Transverse colon (tissue), 4 donors: ENCODE measurements at regions not wholly inside any gene's neighbourhood (a gene's known extent, or its start where the extent isn't known, plus 50 kb on each side); places are given as distances from the start of the nearest gene placed in this dataset.

Source experiments
- DNase-seq: peaks from one replicate; pipeline ENCODE4 v3.0.0-alpha.2; 2019
- H3K27ac ChIP-seq, 4 donors: fragments of 200-600 bp; sonication (generic); 2 replicates each; pipeline ENCODE4 v1.5.1; 2016 to 2018; ENCODE audit warnings: inconsistent platforms in 4 of 4
- H3K27me3 ChIP-seq: fragments of 200-600 bp; sonication (generic); 2 replicates; pipeline ENCODE4 v1.5.1; 2017; ENCODE audit warnings: inconsistent platforms
- H3K36me3 ChIP-seq, 4 donors: fragments of 200-600 bp; sonication (generic); 2 replicates each; pipeline ENCODE4 v1.5.1; 2017 to 2019; ENCODE audit warnings: inconsistent platforms in 4 of 4
- H3K4me1 ChIP-seq, 4 donors: fragments of 200-600 bp; sonication (generic); 2 replicates each; pipeline ENCODE4 v1.5.1; 2017 to 2020; ENCODE audit warnings: inconsistent platforms in 4 of 4
- H3K4me3 ChIP-seq, 4 donors: fragments of 200-600 bp; sonication (generic); 1 replicate in 1 of 4; 2 replicates in 3 of 4; pipeline versions ENCODE4 v1.5.1 to v1.6.1; 2017 to 2019; ENCODE audit warnings: inconsistent platforms in 4 of 4
- H3K9me3 ChIP-seq, 2 donors: fragments of 200-600 bp; sonication (generic); 2 replicates each; pipeline ENCODE4 v1.5.1; 2017 to 2019; ENCODE audit warnings: inconsistent platforms in 2 of 2
- EP300 ChIP-seq: sonication (generic); formaldehyde crosslinking; IDR thresholded peaks from one replicate; pipeline ENCODE4 v1.6.1; 2017; ENCODE audit warnings: antibody characterized with exemption, low read depth
- POLR2A ChIP-seq: fragments of 450-650 bp; IDR thresholded peaks from one replicate; pipeline ENCODE4 v1.6.1; 2016; ENCODE audit warnings: antibody characterized with exemption, mild to moderate bottlenecking, moderate library complexity
- POLR2AphosphoS5 ChIP-seq, 3 donors: sonication (generic); formaldehyde crosslinking; IDR thresholded peaks; one replicate each; pipeline ENCODE4 v1.6.1; 2016; ENCODE audit warnings: antibody characterized with exemption in 3 of 3
- WGBS, 2 donors: methylation state at CpG; one replicate each; pipeline ENCODE4 v1.1.5; 2018; ENCODE audit warnings: low coverage in 1 of 2; 5-methylcytosine and 5-hydroxymethylcytosine counted together
- in situ Hi-C, 4 donors: fragments of 200-750 bp; cut with MboI; loops; one replicate each; pipeline versions ENCODE4 v1.15.0 to v1.15.1; 2017; ENCODE audit warnings: low sequenced_read_pairs in 3 of 4, low pct_ligation_motif_present in 1 of 4, low pct_unique_long_range_greater_than_20kb in 1 of 4
- intact Hi-C: fragments of 100-400 bp; cut with DNase I; formaldehyde crosslinking; loops from one replicate; pipeline ENCODE4 v1.15.1; 2023; ENCODE audit warnings: low total_unique reads
- TF ChIP-seq, protein P1 (sequence below), 5 experiments: fragments of 200-600 bp in 3 of 5; fragments of 450-650 bp in 2 of 5; sonication (generic) in 3 of 5; IDR thresholded peaks; 1 replicate in 2 of 5; 2 replicates in 3 of 5; pipeline ENCODE4 v1.5.1; 2016 to 2017; ENCODE audit warnings: antibody characterized with exemption in 5 of 5, inconsistent platforms in 3 of 5, mild to moderate bottlenecking in 2 of 5, moderate library complexity in 1 of 5

DNA sequence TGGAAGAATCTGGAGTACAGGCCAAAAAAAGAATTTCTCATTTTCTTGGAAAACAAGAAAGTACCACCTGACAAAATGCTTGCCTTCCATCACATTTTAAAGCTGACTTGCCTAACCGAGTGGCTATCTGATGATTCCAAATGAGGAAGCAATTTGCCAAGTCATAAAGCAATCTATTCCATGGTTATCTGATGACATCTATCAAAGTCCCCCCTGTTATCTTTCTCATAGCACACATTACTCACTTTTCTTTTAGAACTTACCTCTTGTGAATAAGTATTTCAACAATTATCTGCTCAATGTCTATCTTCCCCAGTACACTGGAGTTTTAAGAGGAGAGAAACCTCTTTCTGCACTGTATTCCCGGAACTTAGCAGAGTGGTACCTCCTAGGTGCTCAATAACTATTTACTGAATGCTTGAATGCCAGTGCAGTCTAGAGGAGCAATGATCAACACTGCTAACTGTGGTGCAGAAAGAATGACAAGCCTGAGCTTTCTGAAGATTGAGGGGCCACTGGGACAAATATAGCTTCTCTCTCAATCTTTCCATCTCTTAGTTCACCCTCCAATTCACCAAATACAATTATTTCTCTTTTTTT, 186.3 kb upstream of the ATP11B start:
- intact Hi-C loops: no loop called here

DNA sequence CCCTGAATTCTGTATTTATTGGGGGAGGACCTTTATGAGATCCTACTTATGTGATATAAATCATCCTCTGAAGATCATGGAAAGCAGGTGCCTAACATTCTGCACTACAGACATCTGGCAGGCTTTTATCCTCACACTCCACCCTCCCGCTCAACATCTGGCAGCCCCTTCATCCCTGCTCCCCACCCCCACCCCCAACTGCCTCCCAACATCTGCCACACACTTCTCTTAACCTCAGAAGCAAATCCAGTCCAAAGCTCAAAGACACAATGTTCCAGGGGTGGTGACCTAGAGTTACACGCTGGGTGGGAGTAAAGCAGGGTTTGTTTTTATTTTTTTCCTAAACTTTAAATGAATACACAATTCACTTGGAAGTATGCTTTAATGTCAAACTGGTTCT, 184.5 kb upstream of the ATP11B start:
- intact Hi-C loops: no loop called here
- peaks cover 0 to 43% (median 22%) of the 10 kb centered on the region in 4 donors for H3K4me1 ChIP-seq
- H3K4me3 ChIP-seq: no peak overlapping the region
- WGBS, 2 donors: 63% methylated on average over 2 of the region's 2 CpGs; no CpG with 5 or more reads in 1 of the 2 donors
- no peaks in the 10 kb centered on the region for H3K9me3 ChIP-seq
- TF ChIP-seq EP300: no peak
- TF ChIP-seq, protein P1, sequence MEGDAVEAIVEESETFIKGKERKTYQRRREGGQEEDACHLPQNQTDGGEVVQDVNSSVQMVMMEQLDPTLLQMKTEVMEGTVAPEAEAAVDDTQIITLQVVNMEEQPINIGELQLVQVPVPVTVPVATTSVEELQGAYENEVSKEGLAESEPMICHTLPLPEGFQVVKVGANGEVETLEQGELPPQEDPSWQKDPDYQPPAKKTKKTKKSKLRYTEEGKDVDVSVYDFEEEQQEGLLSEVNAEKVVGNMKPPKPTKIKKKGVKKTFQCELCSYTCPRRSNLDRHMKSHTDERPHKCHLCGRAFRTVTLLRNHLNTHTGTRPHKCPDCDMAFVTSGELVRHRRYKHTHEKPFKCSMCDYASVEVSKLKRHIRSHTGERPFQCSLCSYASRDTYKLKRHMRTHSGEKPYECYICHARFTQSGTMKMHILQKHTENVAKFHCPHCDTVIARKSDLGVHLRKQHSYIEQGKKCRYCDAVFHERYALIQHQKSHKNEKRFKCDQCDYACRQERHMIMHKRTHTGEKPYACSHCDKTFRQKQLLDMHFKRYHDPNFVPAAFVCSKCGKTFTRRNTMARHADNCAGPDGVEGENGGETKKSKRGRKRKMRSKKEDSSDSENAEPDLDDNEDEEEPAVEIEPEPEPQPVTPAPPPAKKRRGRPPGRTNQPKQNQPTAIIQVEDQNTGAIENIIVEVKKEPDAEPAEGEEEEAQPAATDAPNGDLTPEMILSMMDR (IDR thresholded peaks at IDR 0.05): no peak
- no peak for DNase-seq
- H3K27me3 ChIP-seq: no peaks in the 10 kb centered on the region
- no peaks in the 10 kb centered on the region for H3K36me3 ChIP-seq
- H3K27ac ChIP-seq: peak overlapping the region; percentile 55 to 78 (median 76)
- in situ Hi-C loops: no loop called here

More for the DNA sequence above, 186.3 kb upstream of the ATP11B start:
- no peaks in the 10 kb centered on the region for H3K27me3 ChIP-seq
- WGBS, 2 donors: 29 to 45% methylated on average over 2 of the region's 2 CpGs
- no peaks in the 10 kb centered on the region for H3K9me3 ChIP-seq
- peaks cover 0 to 43% (median 22%) of the 10 kb centered on the region in 4 donors for H3K4me1 ChIP-seq
- no peaks in the 10 kb centered on the region for H3K36me3 ChIP-seq
- DNase-seq: no peak
- no peak overlapping the region for H3K4me3 ChIP-seq
- in situ Hi-C loops: no loop called here
- TF ChIP-seq POLR2AphosphoS5 (IDR thresholded peaks at IDR 0.05) (peak in 2 of 3 donors; percentile 22 to 72), POLR2A (no peak), EP300 (no peak)
- H3K27ac ChIP-seq: peak overlapping the region; percentile 70 to 81 (median 76)

DNA sequence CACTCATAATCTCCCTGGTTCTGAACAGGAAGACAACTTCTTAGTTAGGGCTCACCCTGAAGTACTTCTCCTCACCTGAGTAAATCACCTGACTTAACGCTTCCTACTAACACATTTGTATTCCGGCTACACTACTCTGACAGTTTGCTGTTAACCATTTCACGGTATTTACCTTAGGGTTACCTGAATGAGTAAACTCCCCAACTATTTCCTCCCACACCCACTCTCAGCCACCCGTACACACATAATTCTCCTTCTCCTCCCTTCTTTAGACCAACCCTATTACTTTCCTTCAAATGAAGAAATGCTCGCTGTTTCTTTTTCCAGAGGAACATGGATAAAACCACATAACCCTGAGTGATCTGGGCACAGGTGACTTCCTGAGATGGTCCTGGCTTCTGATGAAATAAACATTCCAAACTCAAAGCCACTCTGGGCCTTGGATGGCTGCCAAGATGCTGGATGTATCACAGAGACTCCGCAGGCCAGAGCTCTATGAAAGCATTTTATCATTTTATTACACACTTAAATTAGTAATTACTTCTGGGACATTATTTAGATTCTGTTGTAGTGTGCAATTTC, 183.6 kb upstream of the ATP11B start:
- H3K4me1 ChIP-seq: peaks cover 0 to 43% (median 22%) of the 10 kb centered on the region in 4 donors
- WGBS, 2 donors: 31 to 43% methylated on average over 6 of the region's 6 CpGs
- H3K27ac ChIP-seq: peak overlapping the region; percentile 55 to 78 (median 76)
- no peaks in the 10 kb centered on the region for H3K9me3 ChIP-seq
- intact Hi-C loops (loop anchor here (5.0 kb wide), 1 partner anchor 1392 kb away; no protein-coding TSS in a partner anchor), in situ Hi-C loops (no loop called here)
- H3K27me3 ChIP-seq: no peaks in the 10 kb centered on the region
- peak; percentile 78 for DNase-seq
- TF ChIP-seq POLR2A: no peak
- peak; percentile 67 for TF ChIP-seq EP300
- TF ChIP-seq, protein P1 (IDR thresholded peaks at IDR 0.05): peak in 1 of 5 experiments; percentile 36
- peak in 2 of 3 donors; percentile 21 to 69 for TF ChIP-seq POLR2AphosphoS5 (IDR thresholded peaks at IDR 0.05)
- H3K4me3 ChIP-seq: no peak overlapping the region
- H3K36me3 ChIP-seq: no peaks in the 10 kb centered on the region

DNA sequence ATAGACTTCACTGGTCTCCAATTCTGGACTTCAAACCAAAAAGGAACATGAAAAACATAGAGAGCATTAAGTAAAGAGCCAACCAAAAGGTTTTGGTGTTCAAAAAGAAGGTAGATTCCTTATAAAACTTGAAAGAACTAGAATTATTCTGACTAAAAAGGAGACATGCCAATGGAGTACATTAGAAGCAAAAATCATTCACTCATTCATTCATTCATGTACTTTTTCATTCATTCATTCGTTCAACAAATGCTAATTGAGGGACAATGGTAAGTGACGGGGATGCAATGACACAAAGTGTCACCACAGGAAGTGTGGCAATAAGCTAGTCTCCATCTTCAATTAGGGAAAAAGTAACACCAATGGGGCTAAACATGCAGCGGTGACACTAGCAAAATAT, 181.0 kb upstream of the ATP11B start:
- DNase-seq: no peak
- Histone ChIP-seq H3K27ac (no peak overlapping the region), H3K27me3 (no peaks in the 10 kb centered on the region), H3K36me3 (no peaks in the 10 kb centered on the region), H3K9me3 (no peaks in the 10 kb centered on the region), H3K4me1 (peaks cover 0 to 25% (median 14%) of the 10 kb centered on the region in 4 donors), H3K4me3 (no peak overlapping the region)
- in situ Hi-C loops: no loop called here
- 80 to 89% methylated on average over 2 to 3 of the region's 3 CpGs for WGBS, 2 donors
- TF ChIP-seq, protein P1 (IDR thresholded peaks at IDR 0.05): no peak
- TF ChIP-seq POLR2AphosphoS5 (IDR thresholded peaks at IDR 0.05) (no peak), EP300 (no peak)
- intact Hi-C loops: loop anchor here (5.0 kb wide), 1 partner anchor 1395 kb away; no protein-coding TSS in a partner anchor
